Esophagus muscularis mucosa (tissue), 3 donors: ENCODE measurements at regions not wholly inside any gene's neighbourhood (a gene's known extent, or its start where the extent isn't known, plus 50 kb on each side); places are given as distances from the start of the nearest gene placed in this dataset.

Experiments
- POLR2AphosphoS5 ChIP-seq, 2 donors: sonication (generic); formaldehyde crosslinking; IDR thresholded peaks; one replicate each; pipeline ENCODE4 v1.6.1; 2017; ENCODE audit warnings: antibody characterized with exemption in 2 of 2
- TF ChIP-seq, protein P1 (sequence below), 3 experiments: fragments of 200-600 bp in 2 of 3; fragments of 450-650 bp in 1 of 3; sonication (generic) in 2 of 3; IDR thresholded peaks; one replicate each; pipeline ENCODE4 v1.5.1; 2017 to 2019; ENCODE audit warnings: antibody characterized with exemption in 3 of 3, mild to moderate bottlenecking in 2 of 3, moderate library complexity in 1 of 3

DNA sequence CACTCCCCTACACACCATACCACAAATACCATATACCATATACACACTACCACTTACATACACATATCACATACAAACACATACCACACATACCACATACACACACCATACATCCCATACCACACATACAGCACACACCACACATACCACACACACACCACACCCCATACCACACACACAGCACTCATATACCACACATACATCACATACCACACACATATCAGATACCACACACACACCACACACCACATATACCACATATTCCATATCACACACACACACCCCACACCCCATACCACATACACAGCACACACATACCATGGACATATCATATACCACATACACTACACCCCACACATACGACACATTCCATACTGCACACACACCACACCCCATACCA, 276.6 kb downstream of the GADD45G start:
- TF ChIP-seq, protein P1, sequence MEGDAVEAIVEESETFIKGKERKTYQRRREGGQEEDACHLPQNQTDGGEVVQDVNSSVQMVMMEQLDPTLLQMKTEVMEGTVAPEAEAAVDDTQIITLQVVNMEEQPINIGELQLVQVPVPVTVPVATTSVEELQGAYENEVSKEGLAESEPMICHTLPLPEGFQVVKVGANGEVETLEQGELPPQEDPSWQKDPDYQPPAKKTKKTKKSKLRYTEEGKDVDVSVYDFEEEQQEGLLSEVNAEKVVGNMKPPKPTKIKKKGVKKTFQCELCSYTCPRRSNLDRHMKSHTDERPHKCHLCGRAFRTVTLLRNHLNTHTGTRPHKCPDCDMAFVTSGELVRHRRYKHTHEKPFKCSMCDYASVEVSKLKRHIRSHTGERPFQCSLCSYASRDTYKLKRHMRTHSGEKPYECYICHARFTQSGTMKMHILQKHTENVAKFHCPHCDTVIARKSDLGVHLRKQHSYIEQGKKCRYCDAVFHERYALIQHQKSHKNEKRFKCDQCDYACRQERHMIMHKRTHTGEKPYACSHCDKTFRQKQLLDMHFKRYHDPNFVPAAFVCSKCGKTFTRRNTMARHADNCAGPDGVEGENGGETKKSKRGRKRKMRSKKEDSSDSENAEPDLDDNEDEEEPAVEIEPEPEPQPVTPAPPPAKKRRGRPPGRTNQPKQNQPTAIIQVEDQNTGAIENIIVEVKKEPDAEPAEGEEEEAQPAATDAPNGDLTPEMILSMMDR (IDR thresholded peaks at IDR 0.05) = no peak
- no peak for TF ChIP-seq POLR2AphosphoS5 (IDR thresholded peaks at IDR 0.05)
